ENCODE measurements at regions not wholly inside any gene's neighbourhood (a gene's known extent, or its start where the extent isn't known, plus 50 kb on each side); places are given as distances from the start of the nearest gene placed in this dataset.

DNA sequence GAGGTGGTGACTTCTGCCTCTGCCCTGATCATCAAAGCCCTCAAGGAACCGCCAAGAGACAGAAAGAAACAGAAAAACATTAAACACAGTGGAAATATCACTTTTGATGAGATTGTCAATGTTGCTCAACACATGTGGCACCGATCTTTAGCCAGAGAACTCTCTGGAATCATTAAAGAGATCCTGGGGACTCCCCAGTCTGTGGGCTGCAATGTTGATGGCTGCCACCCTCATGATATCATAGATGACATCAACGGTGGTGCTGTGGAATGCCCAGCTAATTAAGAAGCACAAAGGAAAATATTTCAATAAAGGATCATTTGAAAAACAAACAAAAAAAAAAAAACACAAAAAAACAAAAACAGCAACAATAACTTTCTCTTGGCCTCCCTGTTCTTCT lies 59.5 kb upstream of the TOMM7 start:
- no peak for DNase-seq (ENCODE audit: extremely low spot score, unreplicated experiment)

DNA sequence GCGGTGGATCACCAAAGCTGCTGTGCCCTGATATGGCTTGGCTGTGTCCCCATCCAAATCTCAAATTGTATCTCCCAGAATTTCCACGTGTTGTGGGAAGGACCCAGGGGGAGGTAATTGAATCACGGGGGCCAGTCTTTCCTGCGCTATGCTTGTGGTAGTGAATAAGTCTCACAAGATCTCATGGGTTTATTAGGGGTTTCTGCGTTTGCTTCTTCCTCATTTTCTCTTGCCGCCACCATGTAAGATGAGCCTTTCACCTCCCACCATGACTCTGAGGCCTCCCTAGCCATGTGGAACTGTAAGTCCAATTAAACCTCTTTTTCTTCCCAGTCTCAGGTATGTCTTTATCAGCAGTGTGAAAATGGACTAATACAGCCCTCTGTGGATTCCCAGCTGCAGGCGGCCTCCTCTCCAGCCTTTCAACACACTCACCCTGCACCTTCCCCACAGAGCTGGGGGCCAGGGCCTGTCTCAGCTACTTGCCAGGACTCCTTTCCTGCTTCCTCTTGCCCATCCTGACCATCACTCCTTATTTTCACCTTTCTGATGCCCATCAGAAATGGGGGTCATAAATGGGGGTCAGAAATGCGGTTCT lies 57.2 kb upstream of the TOMM7 start:
- Mint-ChIP-seq H3K36me3 (ENCODE audit: unreplicated experiment) (no peaks in the 10 kb centered on the region), H3K4me3 (ENCODE audit: unreplicated experiment) (no peak overlapping the region), H3K27me3 (ENCODE audit: unreplicated experiment) (no peaks in the 10 kb centered on the region), H3K9me3 (ENCODE audit: unreplicated experiment) (peaks cover 3% of the 10 kb centered on the region), H3K27ac (ENCODE audit: unreplicated experiment) (no peak overlapping the region), H3K4me1 (ENCODE audit: unreplicated experiment) (no peaks in the 10 kb centered on the region)
- TF ChIP-seq, protein P1, sequence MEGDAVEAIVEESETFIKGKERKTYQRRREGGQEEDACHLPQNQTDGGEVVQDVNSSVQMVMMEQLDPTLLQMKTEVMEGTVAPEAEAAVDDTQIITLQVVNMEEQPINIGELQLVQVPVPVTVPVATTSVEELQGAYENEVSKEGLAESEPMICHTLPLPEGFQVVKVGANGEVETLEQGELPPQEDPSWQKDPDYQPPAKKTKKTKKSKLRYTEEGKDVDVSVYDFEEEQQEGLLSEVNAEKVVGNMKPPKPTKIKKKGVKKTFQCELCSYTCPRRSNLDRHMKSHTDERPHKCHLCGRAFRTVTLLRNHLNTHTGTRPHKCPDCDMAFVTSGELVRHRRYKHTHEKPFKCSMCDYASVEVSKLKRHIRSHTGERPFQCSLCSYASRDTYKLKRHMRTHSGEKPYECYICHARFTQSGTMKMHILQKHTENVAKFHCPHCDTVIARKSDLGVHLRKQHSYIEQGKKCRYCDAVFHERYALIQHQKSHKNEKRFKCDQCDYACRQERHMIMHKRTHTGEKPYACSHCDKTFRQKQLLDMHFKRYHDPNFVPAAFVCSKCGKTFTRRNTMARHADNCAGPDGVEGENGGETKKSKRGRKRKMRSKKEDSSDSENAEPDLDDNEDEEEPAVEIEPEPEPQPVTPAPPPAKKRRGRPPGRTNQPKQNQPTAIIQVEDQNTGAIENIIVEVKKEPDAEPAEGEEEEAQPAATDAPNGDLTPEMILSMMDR (IDR thresholded peaks at IDR 0.05): no peak
- DNase-seq (ENCODE audit: extremely low spot score, unreplicated experiment): no peak

More for the DNA sequence above, 59.5 kb upstream of the TOMM7 start:
- TF ChIP-seq, protein P1 (IDR thresholded peaks at IDR 0.05): no peak
- Mint-ChIP-seq H3K27ac (ENCODE audit: unreplicated experiment) (no peak overlapping the region), H3K4me1 (ENCODE audit: unreplicated experiment) (peaks cover 5% of the 10 kb centered on the region), H3K4me3 (ENCODE audit: unreplicated experiment) (no peak overlapping the region), H3K36me3 (ENCODE audit: unreplicated experiment) (no peaks in the 10 kb centered on the region), H3K9me3 (ENCODE audit: unreplicated experiment) (peaks cover 3% of the 10 kb centered on the region), H3K27me3 (ENCODE audit: unreplicated experiment) (no peaks in the 10 kb centered on the region)

DNA sequence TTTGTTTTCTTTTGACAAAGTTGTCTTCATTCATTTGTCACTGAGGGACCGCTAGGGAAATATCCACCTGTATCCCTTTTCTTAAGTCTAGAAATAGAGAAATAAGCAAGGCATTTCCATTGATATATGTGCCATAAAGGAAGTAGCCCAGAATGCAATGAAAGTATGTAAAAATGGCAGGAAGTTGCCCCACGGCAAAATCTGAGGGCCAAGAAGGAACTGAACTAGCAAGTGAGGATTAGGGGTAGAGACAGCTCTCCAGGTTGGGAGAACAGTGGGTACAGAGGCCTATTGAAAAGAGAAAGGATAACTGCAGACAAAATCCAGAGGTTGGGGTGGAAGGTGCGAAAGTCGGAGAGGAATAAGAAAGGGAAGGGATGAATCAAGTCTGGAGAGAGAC lies 56.6 kb upstream of the TOMM7 start:
- no peaks in the 10 kb centered on the region for H3K4me1 Mint-ChIP-seq (ENCODE audit: unreplicated experiment)
- H3K9me3 Mint-ChIP-seq (ENCODE audit: unreplicated experiment): no peaks in the 10 kb centered on the region
- DNase-seq (ENCODE audit: extremely low spot score, unreplicated experiment): no peak
- H3K27ac Mint-ChIP-seq (ENCODE audit: unreplicated experiment): no peak overlapping the region
- no peaks in the 10 kb centered on the region for H3K36me3 Mint-ChIP-seq (ENCODE audit: unreplicated experiment)
- no peak overlapping the region for H3K4me3 Mint-ChIP-seq (ENCODE audit: unreplicated experiment)
- H3K27me3 Mint-ChIP-seq (ENCODE audit: unreplicated experiment): no peaks in the 10 kb centered on the region
- TF ChIP-seq, protein P1 (IDR thresholded peaks at IDR 0.05): no peak

DNA sequence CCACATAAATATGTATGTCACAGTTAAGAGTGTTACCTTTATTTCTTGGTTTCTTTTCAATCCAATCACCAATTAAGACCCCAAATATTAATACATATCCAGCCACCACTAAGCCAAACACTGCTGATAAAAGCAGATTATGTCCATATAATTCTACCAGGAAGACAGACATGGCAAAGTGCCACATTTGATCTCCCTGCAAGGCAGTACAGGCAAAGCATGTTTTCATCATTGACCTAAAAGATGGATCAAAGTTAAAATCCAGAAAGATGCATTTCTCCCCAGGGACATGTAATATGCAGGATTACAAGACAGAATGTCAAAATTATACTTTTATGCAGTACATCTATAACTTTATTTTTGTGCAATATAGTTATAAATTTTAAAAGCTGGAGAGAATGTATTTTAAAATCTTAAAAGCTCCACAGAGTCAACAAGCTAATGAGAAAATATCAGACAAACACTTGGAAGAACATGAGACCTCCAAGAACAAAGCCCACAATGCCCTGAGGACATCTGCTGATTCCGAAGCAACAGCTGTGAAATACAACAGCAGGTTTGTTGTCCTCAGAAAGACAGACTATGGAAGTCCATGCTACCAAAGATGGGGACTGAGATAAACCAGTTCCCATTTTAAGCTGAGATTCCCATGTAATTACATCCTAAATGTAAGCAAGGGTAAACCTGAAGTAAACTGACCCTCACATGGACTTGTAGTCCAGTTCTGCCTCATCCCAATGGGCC lies 54.5 kb upstream of the TOMM7 start:
- no peak overlapping the region for H3K4me3 Mint-ChIP-seq (ENCODE audit: unreplicated experiment)
- TF ChIP-seq, protein P1 (IDR thresholded peaks at IDR 0.05): no peak
- no peaks in the 10 kb centered on the region for H3K36me3 Mint-ChIP-seq (ENCODE audit: unreplicated experiment)
- H3K27ac Mint-ChIP-seq (ENCODE audit: unreplicated experiment): no peak overlapping the region
- no peak for DNase-seq (ENCODE audit: extremely low spot score, unreplicated experiment)
- H3K9me3 Mint-ChIP-seq (ENCODE audit: unreplicated experiment): no peaks in the 10 kb centered on the region
- H3K4me1 Mint-ChIP-seq (ENCODE audit: unreplicated experiment): no peaks in the 10 kb centered on the region
- no peaks in the 10 kb centered on the region for H3K27me3 Mint-ChIP-seq (ENCODE audit: unreplicated experiment)

DNA sequence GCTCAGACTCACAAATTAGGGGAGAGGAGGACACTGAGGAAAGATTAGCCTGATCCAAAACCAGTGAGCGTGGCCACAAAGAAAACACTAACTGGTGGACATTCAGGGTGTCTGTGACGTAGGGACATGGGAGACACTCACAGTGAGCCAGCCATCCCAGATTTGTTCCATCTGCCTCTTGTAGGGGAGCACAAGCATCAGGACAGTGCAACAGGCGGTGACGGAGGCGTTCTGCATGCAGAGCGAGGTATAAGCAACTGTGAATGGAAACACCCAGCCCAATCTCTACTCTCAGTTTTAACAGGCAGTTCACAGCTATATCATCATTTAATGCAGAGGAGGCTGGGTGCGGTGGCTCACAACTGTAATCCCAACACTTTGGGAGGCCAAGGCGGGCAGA lies 52.8 kb upstream of the TOMM7 start:
- Mint-ChIP-seq H3K9me3 (ENCODE audit: unreplicated experiment) (no peaks in the 10 kb centered on the region), H3K27me3 (ENCODE audit: unreplicated experiment) (no peaks in the 10 kb centered on the region), H3K36me3 (ENCODE audit: unreplicated experiment) (no peaks in the 10 kb centered on the region), H3K4me1 (ENCODE audit: unreplicated experiment) (no peaks in the 10 kb centered on the region), H3K27ac (ENCODE audit: unreplicated experiment) (no peak overlapping the region), H3K4me3 (ENCODE audit: unreplicated experiment) (no peak overlapping the region)
- TF ChIP-seq, protein P1 (IDR thresholded peaks at IDR 0.05): no peak
- DNase-seq (ENCODE audit: extremely low spot score, unreplicated experiment): no peak
